Right atrium auricular region (tissue), 2 donors: ENCODE measurements at regions not wholly inside any gene's neighbourhood (a gene's known extent, or its start where the extent isn't known, plus 50 kb on each side); places are given as distances from the start of the nearest gene placed in this dataset.
"Not testable (repeated sequence)": the region's sequence is repeated elsewhere in the genome, so short reads cannot be mapped to it uniquely, and the experiment has no call there.

Experiments
- DNase-seq: peaks from one replicate; pipeline ENCODE4 v3.0.0-alpha.2; 2019; ENCODE audit warnings: low spot score
- H3K27ac ChIP-seq, 2 donors: fragments of 200-600 bp; sonication (generic); 1 replicate in 1 of 2; 2 replicates in 1 of 2; pipeline ENCODE4 v1.5.1; 2016 to 2019
- H3K27me3 ChIP-seq, 2 donors: fragments of 200-600 bp; sonication (generic); one replicate each; pipeline versions ENCODE4 v1.5.1 to v1.6.0; 2017 to 2019
- H3K36me3 ChIP-seq: fragments of 200-600 bp; sonication (generic); one replicate; pipeline ENCODE4 v1.5.1; 2016
- H3K4me1 ChIP-seq, 2 donors: fragments of 200-600 bp; sonication (generic); one replicate each; pipeline versions ENCODE4 v1.5.1 to v1.6.0; 2017 to 2019
- H3K4me3 ChIP-seq, 2 donors: fragments of 200-600 bp; sonication (generic); 1 replicate in 1 of 2; 2 replicates in 1 of 2; pipeline ENCODE4 v1.5.1; 2017 to 2019; ENCODE audit warnings: mild to moderate bottlenecking in 1 of 2, moderate library complexity in 1 of 2
- H3K9me3 ChIP-seq, 2 donors: fragments of 200-600 bp; sonication (generic); one replicate each; pipeline ENCODE4 v1.5.1; 2019
- CTCF ChIP-seq, 2 donors: fragments of 200-600 bp; sonication (generic); IDR thresholded peaks; one replicate each; pipeline ENCODE4 v1.5.1; 2019; ENCODE audit warnings: antibody characterized with exemption in 2 of 2

- Histone ChIP-seq H3K4me1 (no peaks in the 10 kb centered on the region), H3K27ac (no peak overlapping the region), H3K4me3 (no peak overlapping the region), H3K36me3 (no peaks in the 10 kb centered on the region), H3K27me3 (no peaks in the 10 kb centered on the region), H3K9me3 (no peaks in the 10 kb centered on the region)
- TF ChIP-seq CTCF (IDR thresholded peaks at IDR 0.05) = no peak
- DNase-seq = no peak
These were observed 1795.5 kb downstream of the MRPL39 start for GRCh38 chr21:23811805-23812204.

GRCh38 chr21:23809573-23809972 is 1797.7 kb downstream of the MRPL39 start:
- H3K4me1 ChIP-seq = no peaks in the 10 kb centered on the region
- no peak for TF ChIP-seq CTCF (IDR thresholded peaks at IDR 0.05)
- DNase-seq = no peak
- no peaks in the 10 kb centered on the region for H3K36me3 ChIP-seq
- H3K27ac ChIP-seq = no peak overlapping the region
- H3K27me3 ChIP-seq = no peaks in the 10 kb centered on the region
- no peak overlapping the region for H3K4me3 ChIP-seq
- no peaks in the 10 kb centered on the region for H3K9me3 ChIP-seq

GRCh38 chr21:23806966-23807548 is 1800.2 kb downstream of the MRPL39 start:
- not testable (repeated sequence) for H3K27me3 ChIP-seq, H3K9me3 ChIP-seq, H3K36me3 ChIP-seq, H3K4me1 ChIP-seq, H3K4me3 ChIP-seq, H3K27ac ChIP-seq, DNase-seq

GRCh38 chr21:23804866-23805265 is 1802.4 kb downstream of the MRPL39 start:
- Histone ChIP-seq H3K36me3 (no peaks in the 10 kb centered on the region), H3K9me3 (no peaks in the 10 kb centered on the region), H3K4me1 (no peaks in the 10 kb centered on the region), H3K27me3 (no peaks in the 10 kb centered on the region), H3K27ac (no peak overlapping the region), H3K4me3 (no peak overlapping the region)
- no peak for TF ChIP-seq CTCF (IDR thresholded peaks at IDR 0.05)
- DNase-seq = no peak

GRCh38 chr21:23801292-23801691 is 1806.0 kb downstream of the MRPL39 start:
- Histone ChIP-seq H3K27ac (no peak overlapping the region), H3K4me3 (no peak overlapping the region), H3K9me3 (no peaks in the 10 kb centered on the region), H3K27me3 (no peaks in the 10 kb centered on the region), H3K4me1 (no peaks in the 10 kb centered on the region), H3K36me3 (no peaks in the 10 kb centered on the region)
- DNase-seq = no peak
- no peak for TF ChIP-seq CTCF (IDR thresholded peaks at IDR 0.05)

- Histone ChIP-seq H3K4me3 (no peak overlapping the region), H3K27ac (no peak overlapping the region), H3K9me3 (no peaks in the 10 kb centered on the region), H3K4me1 (no peaks in the 10 kb centered on the region), H3K27me3 (no peaks in the 10 kb centered on the region), H3K36me3 (no peaks in the 10 kb centered on the region)
- no peak for TF ChIP-seq CTCF (IDR thresholded peaks at IDR 0.05)
- no peak for DNase-seq
These were observed 1807.9 kb downstream of the MRPL39 start for GRCh38 chr21:23799376-23799775.
